ENCODE measurements at regions not wholly inside any gene's neighbourhood (a gene's known extent, or its start where the extent isn't known, plus 50 kb on each side); places are given as distances from the start of the nearest gene placed in this dataset.

DNA sequence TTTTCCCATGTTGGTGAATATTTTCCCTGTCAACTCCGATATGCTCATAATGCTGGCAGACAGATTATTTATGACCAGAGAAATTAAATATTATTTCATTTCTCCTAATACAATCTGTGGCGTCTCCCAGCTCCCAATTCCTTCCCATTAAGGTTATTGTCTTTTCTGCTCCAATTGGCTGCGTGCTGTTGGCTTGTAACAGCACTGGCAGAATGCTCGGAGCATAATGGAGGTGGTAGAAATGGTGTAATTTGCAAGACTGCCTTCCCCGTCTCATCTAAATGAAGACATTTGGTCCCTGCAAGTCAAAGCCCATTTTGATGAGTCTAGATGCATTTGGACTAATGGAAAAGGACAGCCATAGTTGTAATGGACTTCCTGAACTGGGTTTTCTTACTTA is 601.7 kb downstream of the BRINP1 start:
- no peak for DNase-seq
- H3K9me3 ChIP-seq: no peaks in the 10 kb centered on the region
- H3K27ac ChIP-seq: no peak overlapping the region
- no peak overlapping the region for H3K4me3 ChIP-seq
- H3K4me1 ChIP-seq: no peaks in the 10 kb centered on the region
- H3K27me3 ChIP-seq: no peaks in the 10 kb centered on the region
- no peak for TF ChIP-seq POLR2AphosphoS5 (IDR thresholded peaks at IDR 0.05)
- TF ChIP-seq POLR2A (IDR thresholded peaks at IDR 0.05): no peak
- no peak for TF ChIP-seq EP300 (IDR thresholded peaks at IDR 0.05)
- intact Hi-C loops (cut with DNase I): no loop called here
- WGBS, 2 donors: 78 to 87% methylated on average over 5 of the region's 5 CpGs
- H3K36me3 ChIP-seq: no peaks in the 10 kb centered on the region

DNA sequence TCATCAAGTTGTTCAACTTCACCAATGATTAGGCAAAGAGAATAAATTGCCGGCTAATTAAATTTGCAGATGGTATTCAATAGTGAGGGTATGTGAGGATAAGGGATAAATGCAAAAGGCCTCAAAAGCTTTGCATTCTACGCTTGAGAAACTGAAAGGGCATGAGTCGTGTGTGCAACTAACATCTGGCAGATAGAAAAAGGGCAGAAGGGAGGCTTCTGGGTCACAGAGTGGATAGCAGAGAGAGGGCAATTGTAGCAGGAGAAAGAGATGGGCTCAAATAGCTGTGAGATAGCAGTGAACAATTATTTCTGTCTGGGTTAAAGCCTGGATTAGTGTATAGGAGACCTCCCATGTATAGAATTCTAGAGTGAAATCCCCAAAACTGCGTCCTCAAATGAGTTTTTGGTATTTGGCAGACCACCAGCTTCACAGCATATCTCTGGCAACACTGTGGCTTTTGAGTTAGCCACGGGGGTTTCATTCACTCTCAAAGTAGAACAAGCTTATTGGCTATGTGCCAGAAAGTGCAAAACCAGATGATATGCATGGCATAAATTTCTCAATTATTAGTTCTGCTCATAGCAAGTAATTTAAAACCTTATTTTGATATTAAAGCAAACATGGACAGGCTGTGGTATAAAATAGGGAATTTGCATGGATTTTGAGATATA is 586.3 kb downstream of the BRINP1 start:
- Histone ChIP-seq H3K36me3 (no peaks in the 10 kb centered on the region), H3K9me3 (no peaks in the 10 kb centered on the region), H3K27me3 (no peaks in the 10 kb centered on the region), H3K4me1 (no peaks in the 10 kb centered on the region), H3K27ac (no peak overlapping the region), H3K4me3 (no peak overlapping the region)
- TF ChIP-seq POLR2A (IDR thresholded peaks at IDR 0.05): no peak
- no peak for TF ChIP-seq EP300 (IDR thresholded peaks at IDR 0.05)
- no peak for TF ChIP-seq CTCF (IDR thresholded peaks at IDR 0.05)
- no peak for TF ChIP-seq POLR2AphosphoS5 (IDR thresholded peaks at IDR 0.05)
- intact Hi-C loops (cut with DNase I): no loop called here
- 65 to 74% methylated on average over 5 of the region's 5 CpGs for WGBS, 2 donors
- no peak for DNase-seq

- H3K27me3 ChIP-seq: no peaks in the 10 kb centered on the region
- no peak overlapping the region for H3K27ac ChIP-seq
- intact Hi-C loops (cut with DNase I): no loop called here
- no peaks in the 10 kb centered on the region for H3K36me3 ChIP-seq
- no peak for TF ChIP-seq POLR2AphosphoS5 (IDR thresholded peaks at IDR 0.05)
- TF ChIP-seq CTCF (IDR thresholded peaks at IDR 0.05): no peak
- no peak for TF ChIP-seq EP300 (IDR thresholded peaks at IDR 0.05)
- TF ChIP-seq POLR2A (IDR thresholded peaks at IDR 0.05): no peak
- no peak for DNase-seq
- 87 to 89% methylated on average over 3 of the region's 3 CpGs for WGBS, 2 donors
- H3K4me1 ChIP-seq: no peaks in the 10 kb centered on the region
- no peaks in the 10 kb centered on the region for H3K9me3 ChIP-seq
- no peak overlapping the region for H3K4me3 ChIP-seq
These were observed 585.2 kb downstream of the BRINP1 start for GRCh38 chr9:118784033-118784432.

GRCh38 chr9:118785456-118785855 is 583.8 kb downstream of the BRINP1 start:
- Histone ChIP-seq H3K27ac (no peak overlapping the region), H3K4me1 (no peaks in the 10 kb centered on the region), H3K27me3 (no peaks in the 10 kb centered on the region), H3K36me3 (no peaks in the 10 kb centered on the region), H3K9me3 (no peaks in the 10 kb centered on the region), H3K4me3 (no peak overlapping the region)
- WGBS, 2 donors: 74 to 76% methylated on average over 7 of the region's 7 CpGs
- no peak for DNase-seq
- TF ChIP-seq POLR2AphosphoS5 (IDR thresholded peaks at IDR 0.05) (no peak), CTCF (IDR thresholded peaks at IDR 0.05) (no peak), POLR2A (IDR thresholded peaks at IDR 0.05) (no peak), EP300 (IDR thresholded peaks at IDR 0.05) (no peak)
- intact Hi-C loops (cut with DNase I): no loop called here

DNA sequence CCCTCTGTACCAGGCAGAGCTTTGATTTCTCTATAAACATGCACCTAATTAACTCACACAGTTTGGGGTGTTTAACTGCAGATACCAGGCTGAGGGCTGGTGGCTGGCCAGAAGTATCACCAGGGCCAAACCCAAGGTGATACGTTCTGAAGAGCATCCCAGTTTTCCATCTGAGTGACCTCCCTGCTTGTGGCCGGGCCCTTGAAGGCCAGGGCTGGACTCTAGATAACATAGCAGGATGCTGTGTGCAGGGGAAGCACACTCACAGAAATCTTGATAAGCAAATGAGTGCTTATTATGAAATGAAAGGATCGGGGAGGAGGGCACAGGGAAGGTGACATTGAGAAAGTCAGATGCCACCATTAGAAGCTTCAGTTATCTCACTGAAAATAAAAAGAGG is 582.4 kb downstream of the BRINP1 start:
- Histone ChIP-seq H3K27me3 (no peaks in the 10 kb centered on the region), H3K9me3 (no peaks in the 10 kb centered on the region), H3K27ac (no peak overlapping the region), H3K36me3 (no peaks in the 10 kb centered on the region), H3K4me1 (no peaks in the 10 kb centered on the region), H3K4me3 (no peak overlapping the region)
- TF ChIP-seq POLR2AphosphoS5 (IDR thresholded peaks at IDR 0.05): no peak
- TF ChIP-seq CTCF (IDR thresholded peaks at IDR 0.05): no peak
- TF ChIP-seq POLR2A (IDR thresholded peaks at IDR 0.05): no peak
- TF ChIP-seq EP300 (IDR thresholded peaks at IDR 0.05): no peak
- intact Hi-C loops (cut with DNase I): no loop called here
- no peak for DNase-seq
- 49 to 63% methylated on average over 3 of the region's 3 CpGs for WGBS, 2 donors
